Vagina (tissue), 2 donors: ENCODE measurements at regions not wholly inside any gene's neighbourhood (a gene's known extent, or its start where the extent isn't known, plus 50 kb on each side); places are given as distances from the start of the nearest gene placed in this dataset.

Experiments
- DNase-seq, 2 donors: peaks; one replicate each; pipeline ENCODE4 v3.0.0-alpha.2; 2017; ENCODE audit errors: extremely low spot score in 2 of 2
- H3K27ac ChIP-seq: fragments of 200-600 bp; sonication (generic); one replicate; pipeline ENCODE4 v1.5.1; 2019
- H3K27me3 ChIP-seq: fragments of 200-600 bp; sonication (generic); one replicate; pipeline ENCODE4 v1.5.1; 2019
- H3K36me3 ChIP-seq, 2 donors: fragments of 200-600 bp; sonication (generic); one replicate each; pipeline ENCODE4 v1.5.1; 2017 to 2019
- H3K4me1 ChIP-seq: fragments of 200-600 bp; sonication (generic); one replicate; pipeline ENCODE4 v1.5.1; 2019
- H3K4me3 ChIP-seq, 2 donors: fragments of 200-600 bp; sonication (generic); 1 replicate in 1 of 2; 2 replicates in 1 of 2; pipeline ENCODE4 v1.5.1; 2016 to 2019
- H3K9me3 ChIP-seq: fragments of 200-600 bp; sonication (generic); one replicate; pipeline ENCODE4 v1.5.1; 2019
- POLR2A ChIP-seq, 2 donors: fragments of 450-650 bp; IDR thresholded peaks; one replicate each; pipeline ENCODE4 v1.6.1; 2017; ENCODE audit warnings: antibody characterized with exemption in 2 of 2, mild to moderate bottlenecking in 2 of 2, moderate library complexity in 2 of 2
- POLR2AphosphoS5 ChIP-seq, 2 donors: sonication (generic); formaldehyde crosslinking; IDR thresholded peaks; one replicate each; pipeline ENCODE4 v1.9.0; 2017; ENCODE audit warnings: antibody characterized with exemption in 2 of 2, mild to moderate bottlenecking in 2 of 2, low read depth in 1 of 2; ENCODE audit not compliant: insufficient read depth in 1 of 2
- intact Hi-C: fragments of 100-400 bp; cut with DNase I; formaldehyde crosslinking; loops from one replicate; pipeline ENCODE4 v1.15.1; 2023
- TF ChIP-seq, protein P1 (sequence below), 3 experiments: fragments of 450-650 bp in 2 of 3; fragments of 200-600 bp in 1 of 3; sonication (generic) in 1 of 3; IDR thresholded peaks; one replicate each; pipeline ENCODE4 v1.5.1; 2017 to 2019; ENCODE audit warnings: antibody characterized with exemption in 3 of 3, mild to moderate bottlenecking in 2 of 3, moderate library complexity in 2 of 3

GRCh38 chr17:27403480-27404005 lies 52.7 kb upstream of the KSR1 start:
- Histone ChIP-seq H3K27me3 (no peaks in the 10 kb centered on the region), H3K27ac (no peak overlapping the region), H3K4me1 (peaks cover 9% of the 10 kb centered on the region), H3K36me3 (no peaks in the 10 kb centered on the region), H3K4me3 (no peak overlapping the region), H3K9me3 (no peaks in the 10 kb centered on the region)
- intact Hi-C loops = no loop called here
- DNase-seq = no peak
- TF ChIP-seq, protein P1, sequence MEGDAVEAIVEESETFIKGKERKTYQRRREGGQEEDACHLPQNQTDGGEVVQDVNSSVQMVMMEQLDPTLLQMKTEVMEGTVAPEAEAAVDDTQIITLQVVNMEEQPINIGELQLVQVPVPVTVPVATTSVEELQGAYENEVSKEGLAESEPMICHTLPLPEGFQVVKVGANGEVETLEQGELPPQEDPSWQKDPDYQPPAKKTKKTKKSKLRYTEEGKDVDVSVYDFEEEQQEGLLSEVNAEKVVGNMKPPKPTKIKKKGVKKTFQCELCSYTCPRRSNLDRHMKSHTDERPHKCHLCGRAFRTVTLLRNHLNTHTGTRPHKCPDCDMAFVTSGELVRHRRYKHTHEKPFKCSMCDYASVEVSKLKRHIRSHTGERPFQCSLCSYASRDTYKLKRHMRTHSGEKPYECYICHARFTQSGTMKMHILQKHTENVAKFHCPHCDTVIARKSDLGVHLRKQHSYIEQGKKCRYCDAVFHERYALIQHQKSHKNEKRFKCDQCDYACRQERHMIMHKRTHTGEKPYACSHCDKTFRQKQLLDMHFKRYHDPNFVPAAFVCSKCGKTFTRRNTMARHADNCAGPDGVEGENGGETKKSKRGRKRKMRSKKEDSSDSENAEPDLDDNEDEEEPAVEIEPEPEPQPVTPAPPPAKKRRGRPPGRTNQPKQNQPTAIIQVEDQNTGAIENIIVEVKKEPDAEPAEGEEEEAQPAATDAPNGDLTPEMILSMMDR (IDR thresholded peaks at IDR 0.05) = no peak
- TF ChIP-seq POLR2AphosphoS5 (IDR thresholded peaks at IDR 0.05; ENCODE audit: insufficient read depth in 1 of 2, low read depth in 1 of 2) (no peak), POLR2A (IDR thresholded peaks at IDR 0.05) (no peak)

DNA sequence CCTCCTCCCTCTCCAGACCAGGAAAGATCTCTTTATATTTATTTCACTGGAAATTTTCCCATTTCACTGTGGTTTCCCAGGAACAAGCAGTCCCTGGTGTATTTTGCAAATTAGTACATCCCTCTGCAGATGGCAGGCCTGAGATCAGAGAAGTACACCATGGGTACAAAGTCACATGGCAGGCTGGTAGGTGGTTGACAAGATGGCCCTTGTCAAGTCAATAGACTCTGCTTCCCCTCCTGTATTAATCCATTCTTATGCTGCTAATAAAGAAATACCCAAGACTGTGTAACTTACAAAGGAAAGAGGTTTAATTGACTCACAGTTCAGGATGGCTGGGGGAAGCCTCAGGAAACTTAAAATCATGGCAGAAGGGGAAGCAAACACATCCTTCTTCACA lies 51.6 kb upstream of the KSR1 start:
- intact Hi-C loops = no loop called here
- Histone ChIP-seq H3K4me1 (peaks cover 14% of the 10 kb centered on the region), H3K27me3 (no peaks in the 10 kb centered on the region), H3K36me3 (no peaks in the 10 kb centered on the region), H3K4me3 (no peak overlapping the region), H3K27ac (no peak overlapping the region), H3K9me3 (no peaks in the 10 kb centered on the region)
- DNase-seq = no peak
- no peak for TF ChIP-seq POLR2AphosphoS5 (IDR thresholded peaks at IDR 0.05; ENCODE audit: insufficient read depth in 1 of 2, low read depth in 1 of 2)
- TF ChIP-seq POLR2A (IDR thresholded peaks at IDR 0.05) = no peak
- TF ChIP-seq, protein P1 (IDR thresholded peaks at IDR 0.05) = no peak
